ENCODE measurements at regions not wholly inside any gene's neighbourhood (a gene's known extent, or its start where the extent isn't known, plus 50 kb on each side); places are given as distances from the start of the nearest gene placed in this dataset.

- Histone ChIP-seq H3K4me1 (ENCODE audit: insufficient read depth, insufficient read length) (no peaks in the 10 kb centered on the region), H3K9me3 (ENCODE audit: insufficient read depth, low read length) (no peaks in the 10 kb centered on the region), H3K9ac (ENCODE audit: insufficient read length, low read depth) (no peak overlapping the region), H3K4me3 (ENCODE audit: insufficient read length, low read depth) (no peak overlapping the region), H3K36me3 (ENCODE audit: insufficient read depth, insufficient read length, low read length) (no peaks in the 10 kb centered on the region), H3K27me3 (ENCODE audit: insufficient read depth, insufficient read length) (peaks cover 4% of the 10 kb centered on the region)
- no peak for DNase-seq (ENCODE audit: low read depth, low spot score)
- TF ChIP-seq ZNF274 (IDR thresholded peaks at IDR 0.05; ENCODE audit: low read depth, low read length), result no peak
- TF ChIP-seq SUZ12 (IDR thresholded peaks at IDR 0.05; ENCODE audit: extremely low read depth, insufficient read depth, insufficient read length), result no peak
- no peak for TF ChIP-seq YY1 (IDR thresholded peaks at IDR 0.05; ENCODE audit: insufficient read depth, insufficient read length)
Observed at GRCh38 chr18:55774505-55774904, 186.5 kb upstream of the TCF4 start.

GRCh38 chr18:55768255-55768654 lies 180.3 kb upstream of the TCF4 start:
- Histone ChIP-seq H3K9ac (ENCODE audit: insufficient read length, low read depth) (no peak overlapping the region), H3K27me3 (ENCODE audit: insufficient read depth, insufficient read length) (no peaks in the 10 kb centered on the region), H3K9me3 (ENCODE audit: insufficient read depth, low read length) (no peaks in the 10 kb centered on the region; the same call in 1 of the 2 replicates), H3K4me3 (ENCODE audit: insufficient read length, low read depth) (no peak overlapping the region), H3K4me1 (ENCODE audit: insufficient read depth, insufficient read length) (no peaks in the 10 kb centered on the region), H3K36me3 (ENCODE audit: insufficient read depth, insufficient read length, low read length) (no peaks in the 10 kb centered on the region)
- TF ChIP-seq YY1 (IDR thresholded peaks at IDR 0.05; ENCODE audit: insufficient read depth, insufficient read length) (no peak), ZNF274 (IDR thresholded peaks at IDR 0.05; ENCODE audit: low read depth, low read length) (no peak), SUZ12 (IDR thresholded peaks at IDR 0.05; ENCODE audit: extremely low read depth, insufficient read depth, insufficient read length) (no peak)
- peak; percentile 59 for DNase-seq (ENCODE audit: low read depth, low spot score)

GRCh38 chr18:55764386-55764785 lies 176.4 kb upstream of the TCF4 start:
- Histone ChIP-seq H3K9me3 (ENCODE audit: insufficient read depth, low read length) (no peaks in the 10 kb centered on the region; the same call in 1 of the 2 replicates), H3K9ac (ENCODE audit: insufficient read length, low read depth) (no peak overlapping the region), H3K4me1 (ENCODE audit: insufficient read depth, insufficient read length) (no peaks in the 10 kb centered on the region), H3K36me3 (ENCODE audit: insufficient read depth, insufficient read length, low read length) (no peaks in the 10 kb centered on the region), H3K4me3 (ENCODE audit: insufficient read length, low read depth) (no peak overlapping the region), H3K27me3 (ENCODE audit: insufficient read depth, insufficient read length) (no peaks in the 10 kb centered on the region)
- DNase-seq (ENCODE audit: low read depth, low spot score), result no peak
- TF ChIP-seq YY1 (IDR thresholded peaks at IDR 0.05; ENCODE audit: insufficient read depth, insufficient read length), result no peak
- no peak for TF ChIP-seq SUZ12 (IDR thresholded peaks at IDR 0.05; ENCODE audit: extremely low read depth, insufficient read depth, insufficient read length)
- TF ChIP-seq ZNF274 (IDR thresholded peaks at IDR 0.05; ENCODE audit: low read depth, low read length), result no peak

- H3K4me3 ChIP-seq (ENCODE audit: insufficient read length, low read depth), result no peak overlapping the region
- H3K36me3 ChIP-seq (ENCODE audit: insufficient read depth, insufficient read length, low read length), result no peaks in the 10 kb centered on the region
- no peak for TF ChIP-seq YY1 (IDR thresholded peaks at IDR 0.05; ENCODE audit: insufficient read depth, insufficient read length)
- H3K4me1 ChIP-seq (ENCODE audit: insufficient read depth, insufficient read length), result no peaks in the 10 kb centered on the region
- H3K9me3 ChIP-seq (ENCODE audit: insufficient read depth, low read length), result no peaks in the 10 kb centered on the region; the same call in 1 of the 2 replicates
- H3K27me3 ChIP-seq (ENCODE audit: insufficient read depth, insufficient read length), result no peaks in the 10 kb centered on the region
- no peak overlapping the region for H3K9ac ChIP-seq (ENCODE audit: insufficient read length, low read depth)
- no peak for DNase-seq (ENCODE audit: low read depth, low spot score)
Observed at GRCh38 chr18:55763805-55764204, 175.8 kb upstream of the TCF4 start.

- Histone ChIP-seq H3K36me3 (ENCODE audit: insufficient read depth, insufficient read length, low read length) (peaks cover 2% of the 10 kb centered on the region), H3K9ac (ENCODE audit: insufficient read length, low read depth) (no peak overlapping the region), H3K9me3 (ENCODE audit: insufficient read depth, low read length) (no peaks in the 10 kb centered on the region; the same call in 1 of the 2 replicates), H3K27me3 (ENCODE audit: insufficient read depth, insufficient read length) (no peaks in the 10 kb centered on the region), H3K4me1 (ENCODE audit: insufficient read depth, insufficient read length) (no peaks in the 10 kb centered on the region), H3K4me3 (ENCODE audit: insufficient read length, low read depth) (no peak overlapping the region)
- TF ChIP-seq SUZ12 (IDR thresholded peaks at IDR 0.05; ENCODE audit: extremely low read depth, insufficient read depth, insufficient read length) (no peak), YY1 (IDR thresholded peaks at IDR 0.05; ENCODE audit: insufficient read depth, insufficient read length) (no peak), ZNF274 (IDR thresholded peaks at IDR 0.05; ENCODE audit: low read depth, low read length) (no peak)
- DNase-seq (ENCODE audit: low read depth, low spot score), result no peak
Observed at GRCh38 chr18:55763298-55763697, 175.3 kb upstream of the TCF4 start.

- H3K4me3 ChIP-seq (ENCODE audit: insufficient read length, low read depth), result no peak overlapping the region
- no peak for TF ChIP-seq ZNF274 (IDR thresholded peaks at IDR 0.05; ENCODE audit: low read depth, low read length)
- TF ChIP-seq YY1 (IDR thresholded peaks at IDR 0.05; ENCODE audit: insufficient read depth, insufficient read length), result no peak
- no peak for TF ChIP-seq SUZ12 (IDR thresholded peaks at IDR 0.05; ENCODE audit: extremely low read depth, insufficient read depth, insufficient read length)
- DNase-seq (ENCODE audit: low read depth, low spot score), result no peak
- no peaks in the 10 kb centered on the region for H3K27me3 ChIP-seq (ENCODE audit: insufficient read depth, insufficient read length)
- H3K36me3 ChIP-seq (ENCODE audit: insufficient read depth, insufficient read length, low read length), result peaks cover 2% of the 10 kb centered on the region
- H3K9me3 ChIP-seq (ENCODE audit: insufficient read depth, low read length), result no peaks in the 10 kb centered on the region; the same call in 1 of the 2 replicates
- H3K4me1 ChIP-seq (ENCODE audit: insufficient read depth, insufficient read length), result no peaks in the 10 kb centered on the region
- no peak overlapping the region for H3K9ac ChIP-seq (ENCODE audit: insufficient read length, low read depth)
Observed at GRCh38 chr18:55762424-55762823, 174.4 kb upstream of the TCF4 start.

GRCh38 chr18:55753643-55754263 lies 165.8 kb upstream of the TCF4 start:
- no peaks in the 10 kb centered on the region for H3K4me1 ChIP-seq (ENCODE audit: insufficient read depth, insufficient read length)
- H3K4me3 ChIP-seq (ENCODE audit: insufficient read length, low read depth), result no peak overlapping the region
- no peak for DNase-seq (ENCODE audit: low read depth, low spot score)
- no peaks in the 10 kb centered on the region for H3K27me3 ChIP-seq (ENCODE audit: insufficient read depth, insufficient read length)
- peaks cover 2% of the 10 kb centered on the region for H3K36me3 ChIP-seq (ENCODE audit: insufficient read depth, insufficient read length, low read length)
- no peak overlapping the region for H3K9ac ChIP-seq (ENCODE audit: insufficient read length, low read depth)
- no peaks in the 10 kb centered on the region for H3K9me3 ChIP-seq (ENCODE audit: insufficient read depth, low read length)
- no peak for TF ChIP-seq SUZ12 (IDR thresholded peaks at IDR 0.05; ENCODE audit: extremely low read depth, insufficient read depth, insufficient read length)
- TF ChIP-seq ZNF274 (IDR thresholded peaks at IDR 0.05; ENCODE audit: low read depth, low read length), result no peak
- TF ChIP-seq YY1 (IDR thresholded peaks at IDR 0.05; ENCODE audit: insufficient read depth, insufficient read length), result no peak
